Retina (tissue), 1 donor: ENCODE measurements at regions not wholly inside any gene's neighbourhood (a gene's known extent, or its start where the extent isn't known, plus 50 kb on each side); places are given as distances from the start of the nearest gene placed in this dataset.
"Not testable (repeated sequence)": the region's sequence is repeated elsewhere in the genome, so short reads cannot be mapped to it uniquely, and the experiment has no call there.

Experiments used
- DNase-seq: peaks from one replicate; pipeline ENCODE4 v3.0.0-alpha.2; 2016

DNA sequence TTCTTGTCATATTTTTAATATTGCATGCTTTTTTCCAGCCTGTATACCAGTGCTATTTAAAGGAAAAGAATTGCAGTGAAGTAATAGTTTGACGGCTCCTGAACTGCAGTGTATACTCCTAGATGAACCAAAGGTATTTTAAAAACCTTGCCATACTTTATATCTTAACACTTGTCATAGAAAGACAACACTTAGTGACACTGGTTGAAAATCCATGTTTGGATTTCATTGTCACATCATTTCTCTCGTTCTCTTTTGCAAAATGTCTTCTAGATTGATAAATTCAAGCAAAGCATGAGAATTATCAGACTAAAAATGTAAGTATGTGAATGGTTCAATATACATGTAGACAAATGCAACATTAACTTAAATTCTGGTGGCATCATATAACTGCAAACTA is 1293.9 kb downstream of the PCDH9 start:
- no peak for DNase-seq

DNA sequence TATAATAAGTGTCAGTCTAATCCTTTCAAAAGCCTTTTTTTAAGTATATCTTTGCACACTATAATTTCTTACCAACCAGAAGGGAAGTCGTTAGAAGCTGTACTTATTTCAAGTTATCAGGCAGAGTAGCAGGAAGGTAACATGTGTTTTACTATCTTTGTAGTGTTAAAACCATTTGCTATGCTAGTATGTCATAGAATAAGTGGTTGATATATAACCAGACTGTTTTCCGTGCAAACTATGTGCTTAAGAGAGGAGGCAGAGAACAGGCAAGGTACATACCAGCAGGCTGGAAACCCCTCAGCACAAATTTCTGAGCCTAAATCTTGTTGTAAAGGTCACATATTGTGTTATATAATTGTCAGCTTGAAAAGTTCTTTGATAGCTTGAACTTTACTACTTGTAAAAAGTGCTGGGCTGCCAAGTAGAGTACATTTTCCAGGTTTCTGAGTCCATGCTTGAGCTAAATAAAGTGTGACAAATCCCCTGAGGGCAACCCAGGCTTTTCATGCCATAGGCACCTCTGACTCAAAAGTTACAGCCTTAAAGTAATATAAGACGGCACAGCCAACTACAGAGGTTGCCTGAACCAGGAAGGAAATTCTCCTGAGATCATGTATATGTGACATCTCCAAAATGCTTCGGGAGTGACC is 1297.4 kb downstream of the PCDH9 start:
- DNase-seq, result peak; percentile 55

DNA sequence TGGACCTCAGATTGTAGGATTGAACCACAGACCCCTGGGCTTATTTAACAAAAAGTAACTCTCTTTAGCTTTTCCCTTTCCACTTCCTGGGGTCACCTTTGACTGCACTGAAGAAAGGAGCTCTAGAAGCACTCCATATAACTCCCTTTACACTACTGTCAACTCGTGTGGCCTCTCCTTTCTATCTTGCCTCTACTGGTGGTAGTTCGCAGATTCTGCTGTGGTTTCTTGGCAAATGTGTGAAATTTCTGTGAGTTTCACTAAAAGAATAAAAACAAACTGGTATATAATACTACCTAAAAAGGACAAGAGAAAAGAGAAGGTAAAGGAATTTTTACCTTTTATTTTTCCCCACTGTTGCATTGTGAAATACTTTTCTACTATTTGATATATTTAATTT is 1298.1 kb downstream of the PCDH9 start:
- DNase-seq, result no peak

DNA sequence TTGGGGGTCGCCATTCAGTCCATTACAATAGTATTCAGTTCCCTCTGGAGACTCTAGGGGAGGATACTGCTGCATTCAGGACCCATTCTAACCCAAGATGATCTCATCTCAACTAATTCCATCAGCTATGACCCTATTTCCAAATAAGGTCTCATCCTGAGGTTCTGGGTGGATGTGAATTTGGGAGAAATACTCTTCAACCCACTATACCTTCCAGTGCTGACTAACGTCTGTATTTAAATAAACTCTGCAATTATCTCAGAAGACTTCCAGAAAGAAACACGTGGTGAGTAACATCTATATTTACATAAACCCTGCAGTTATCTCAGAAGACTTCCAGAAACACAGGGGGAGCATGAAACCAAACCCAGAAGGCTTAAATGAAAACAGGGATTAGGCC is 1300.7 kb downstream of the PCDH9 start:
- DNase-seq, result no peak

DNA sequence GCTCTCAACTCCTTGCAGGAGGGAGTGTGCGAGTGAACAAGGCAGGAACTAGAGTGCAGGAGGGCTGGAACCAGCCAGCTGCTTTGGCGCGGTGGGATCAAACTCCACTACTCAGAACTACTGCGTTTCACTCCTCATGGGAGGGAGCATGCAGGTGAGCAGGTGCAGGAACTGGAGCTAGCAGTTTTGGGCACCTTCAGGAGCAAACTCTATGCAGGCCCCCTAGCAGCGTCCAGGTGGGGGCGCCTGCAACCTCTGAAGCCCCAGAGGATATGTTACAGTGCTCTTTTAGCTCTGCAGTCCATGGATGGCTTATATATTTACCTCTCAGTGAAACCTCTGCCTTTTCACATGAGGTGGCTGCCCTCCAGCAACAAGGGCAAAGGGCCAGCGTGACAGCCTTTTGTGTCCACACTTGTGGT is 1303.4 kb downstream of the PCDH9 start:
- DNase-seq, result peak; percentile 17

DNA sequence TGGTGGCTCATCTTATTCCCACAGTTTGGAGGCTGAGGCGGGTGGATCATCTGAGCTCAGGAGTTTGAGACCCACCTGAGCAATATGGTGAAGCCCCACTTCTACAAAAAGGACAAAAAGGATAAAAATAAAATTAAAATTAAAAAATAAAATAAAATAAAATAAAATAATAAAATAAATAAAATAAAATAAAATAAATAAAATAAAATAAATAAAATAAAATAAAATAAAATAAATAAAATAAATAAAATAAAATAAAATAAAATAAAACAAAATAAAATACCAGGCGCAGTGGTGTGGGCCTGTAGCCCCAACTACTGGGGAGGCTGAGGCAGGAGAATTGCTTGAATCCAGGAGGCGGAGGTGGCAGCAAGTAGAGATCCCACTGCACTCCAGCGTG is 1307.3 kb downstream of the PCDH9 start:
- not testable (repeated sequence) for DNase-seq

DNA sequence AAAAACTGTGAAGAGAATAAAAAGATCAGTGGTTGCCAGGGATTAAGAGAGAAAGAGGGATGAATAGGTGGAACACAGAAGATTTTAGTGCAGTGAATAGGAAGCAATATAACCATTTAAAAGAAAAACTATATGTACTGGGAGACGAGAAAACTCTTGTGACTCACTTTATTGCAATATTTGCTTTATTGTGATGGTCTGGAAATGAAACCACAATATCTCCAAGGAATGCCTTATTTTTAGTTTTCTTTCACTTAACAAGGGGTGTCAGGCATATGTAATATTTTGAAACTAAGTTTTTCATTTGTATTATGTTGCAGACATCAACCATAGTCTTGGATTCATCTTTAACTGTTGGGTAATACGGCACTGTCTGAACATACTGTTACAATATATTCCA is 1308.2 kb downstream of the PCDH9 start:
- no peak for DNase-seq

DNA sequence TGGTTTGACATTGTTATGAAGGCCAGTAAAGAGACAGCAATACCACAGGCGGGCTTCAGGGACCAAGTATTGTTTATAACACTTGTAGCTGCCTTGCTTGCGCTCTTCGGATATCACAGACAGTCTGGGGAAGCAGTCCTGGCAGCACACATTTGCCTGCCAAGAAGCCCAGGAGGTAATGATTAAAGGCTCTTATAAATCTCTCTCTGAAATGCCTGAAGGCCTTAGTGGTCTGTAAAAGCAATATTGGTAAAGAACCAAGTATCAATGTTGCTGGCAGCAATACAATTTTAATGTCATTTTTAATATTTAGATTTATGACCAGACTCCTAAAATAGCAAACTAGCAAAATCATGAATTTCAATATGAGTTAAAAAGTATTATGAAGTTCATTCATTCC is 1312.4 kb downstream of the PCDH9 start:
- no peak for DNase-seq

DNA sequence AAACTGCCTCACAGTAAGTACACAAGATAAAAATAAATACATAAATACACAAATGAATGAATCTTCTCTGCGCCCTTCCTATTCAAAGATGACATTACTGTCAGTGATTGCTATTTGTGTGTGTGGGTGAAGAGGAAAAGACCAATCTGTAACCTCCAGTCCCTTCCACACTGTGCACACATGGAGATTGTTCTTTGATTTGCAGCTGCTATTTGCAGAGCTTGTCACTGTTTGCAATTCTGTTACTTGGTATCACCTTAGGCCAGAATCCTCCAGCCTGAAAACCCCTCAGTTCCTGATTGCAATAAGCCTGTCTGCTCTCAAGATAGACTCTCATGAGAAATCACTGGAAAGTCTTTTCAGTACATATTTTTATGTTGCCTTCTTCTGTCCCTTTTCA is 1314.9 kb downstream of the PCDH9 start:
- DNase-seq, result no peak

DNA sequence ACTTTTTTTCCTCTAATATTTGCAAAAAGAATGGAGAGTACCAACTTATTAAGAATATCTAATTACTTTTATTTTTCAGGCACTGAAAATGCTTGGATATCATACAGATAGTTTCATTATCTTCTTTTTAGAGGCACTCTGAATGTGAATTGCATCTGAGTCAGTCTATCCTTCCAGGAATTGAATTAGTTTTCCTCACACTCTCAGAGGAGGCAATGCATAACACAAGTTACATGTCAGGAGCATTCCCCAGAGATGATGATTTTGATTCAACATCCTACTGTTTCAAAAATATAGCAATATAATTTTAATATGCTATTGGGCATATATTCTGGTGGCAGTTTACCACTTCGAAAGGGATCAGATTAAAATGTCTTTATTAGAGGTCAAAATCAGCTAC is 1315.4 kb downstream of the PCDH9 start:
- DNase-seq, result no peak

DNA sequence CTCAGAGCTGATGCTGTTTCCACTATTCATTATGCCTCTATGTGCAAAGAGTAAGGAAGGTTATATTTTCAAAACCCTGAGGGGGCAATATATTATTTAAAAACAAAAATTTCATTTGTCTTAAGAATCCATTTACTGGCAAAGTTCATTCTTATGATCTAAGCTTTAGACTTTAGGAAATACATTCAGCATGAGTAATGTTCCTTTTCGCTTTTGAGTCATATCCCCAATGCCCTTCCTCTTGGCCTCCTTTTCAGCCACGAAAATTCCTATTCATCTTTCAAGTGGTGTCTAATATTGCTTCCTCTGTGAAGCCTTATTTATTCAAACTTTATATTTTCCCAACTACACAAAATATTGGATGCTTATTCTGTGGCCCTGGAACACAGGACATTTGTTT is 1317.0 kb downstream of the PCDH9 start:
- DNase-seq, result no peak

DNA sequence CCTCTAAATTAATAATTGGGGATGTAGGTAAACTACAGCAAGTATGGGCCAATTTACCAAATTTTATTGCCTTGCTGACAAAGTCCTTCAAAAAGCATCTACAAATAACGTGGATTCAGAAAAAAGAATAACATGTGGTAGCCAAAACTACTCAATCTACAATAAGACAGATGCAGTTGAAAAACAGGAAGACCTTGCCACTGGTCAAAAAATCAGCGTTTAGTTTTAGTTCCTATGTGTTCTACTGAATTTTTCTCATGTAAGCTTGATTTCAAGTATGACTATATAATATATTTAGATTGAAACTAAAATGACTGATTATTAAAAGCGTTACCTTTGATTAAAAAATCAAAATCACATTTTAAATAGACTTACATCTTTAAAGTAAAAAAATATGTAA is 1317.6 kb downstream of the PCDH9 start:
- no peak for DNase-seq

DNA sequence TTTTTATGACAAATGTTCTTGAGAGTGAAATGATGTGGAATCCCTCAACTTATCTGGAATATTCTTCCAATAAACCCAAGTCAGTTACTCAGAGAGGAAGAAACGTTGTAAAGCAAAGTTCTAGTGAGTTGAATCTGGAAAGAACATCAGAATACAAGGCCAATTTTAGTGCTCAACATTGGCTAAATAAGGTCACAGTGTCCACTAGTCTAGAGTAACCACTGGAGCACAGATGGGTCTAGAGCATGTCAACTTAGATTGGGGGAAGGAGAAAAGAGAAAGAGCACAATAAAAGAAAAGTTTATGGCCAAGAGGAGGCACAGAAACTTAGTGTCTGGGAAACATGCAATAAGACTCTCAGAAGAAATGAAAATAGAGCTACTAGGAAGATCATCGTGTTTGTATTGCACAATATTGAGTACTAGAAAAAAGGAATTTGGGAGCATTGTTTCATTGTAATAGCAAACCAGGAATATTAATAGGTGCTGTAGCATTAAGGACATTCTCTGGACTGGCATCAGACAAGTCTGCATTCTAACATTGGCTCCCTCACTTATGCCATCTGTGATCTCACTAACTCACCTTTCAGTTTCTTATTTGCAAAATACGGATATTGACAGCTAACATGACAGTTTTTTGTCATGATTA is 1318.5 kb downstream of the PCDH9 start:
- DNase-seq, result no peak

DNA sequence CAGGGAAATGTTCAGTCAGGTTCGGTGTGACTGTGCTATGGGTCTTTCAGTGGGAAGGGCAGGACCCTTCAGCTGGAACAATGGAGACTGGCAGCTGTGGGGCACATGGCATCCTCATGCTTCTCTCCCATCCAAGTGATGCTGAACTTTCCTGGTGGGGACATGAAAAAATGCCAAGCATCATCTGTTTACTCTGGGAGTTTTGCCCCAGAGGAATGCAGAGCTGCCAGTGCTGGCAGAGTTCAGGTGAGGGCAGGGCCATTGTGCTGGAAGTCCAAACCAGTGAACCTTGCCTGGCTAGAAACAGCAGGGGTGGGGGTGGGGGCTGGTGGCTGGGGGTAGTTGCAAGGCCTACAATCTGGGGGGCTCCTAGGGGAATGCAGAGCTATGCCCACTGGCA is 1320.6 kb downstream of the PCDH9 start:
- DNase-seq, result no peak

DNA sequence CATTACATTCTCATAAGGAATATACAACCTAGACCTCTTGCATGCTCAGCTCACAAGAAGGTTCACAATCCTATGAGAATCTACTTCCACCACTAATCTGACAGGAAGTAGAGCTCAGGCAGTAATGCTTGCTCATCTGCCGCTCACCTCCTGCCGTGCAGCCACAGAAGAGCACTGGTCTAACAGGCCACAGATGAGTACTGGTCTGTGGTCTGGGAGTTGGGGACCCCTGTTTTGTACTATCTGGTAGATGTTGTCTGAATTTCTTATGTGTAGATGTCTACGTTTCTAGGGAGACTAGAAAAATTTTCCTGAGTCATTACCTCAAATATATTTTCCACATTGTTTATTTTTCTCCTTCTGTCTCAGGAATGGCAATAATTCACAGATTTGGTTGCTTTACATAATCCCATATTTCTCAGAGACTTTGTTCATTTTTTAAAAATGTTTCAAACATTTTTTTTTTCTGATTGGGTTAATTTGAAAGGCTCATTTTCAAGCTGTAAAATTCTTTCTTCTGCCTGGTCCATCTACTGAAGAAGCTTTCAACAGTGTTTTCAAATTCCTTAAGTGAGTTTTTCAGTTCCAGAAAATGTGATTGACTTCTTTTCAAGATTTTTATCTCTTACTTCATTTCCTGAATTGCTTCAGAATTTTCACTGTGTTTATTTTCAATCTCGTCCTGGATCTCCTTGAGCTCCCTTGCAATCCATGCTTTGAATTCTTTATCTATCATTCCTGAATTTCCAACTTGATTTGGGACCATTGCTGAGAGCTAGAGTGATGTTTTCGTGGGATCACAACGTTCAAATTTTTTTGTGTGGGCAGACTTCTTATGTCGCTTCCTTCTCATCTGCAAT is 1322.2 kb downstream of the PCDH9 start:
- no peak for DNase-seq

DNA sequence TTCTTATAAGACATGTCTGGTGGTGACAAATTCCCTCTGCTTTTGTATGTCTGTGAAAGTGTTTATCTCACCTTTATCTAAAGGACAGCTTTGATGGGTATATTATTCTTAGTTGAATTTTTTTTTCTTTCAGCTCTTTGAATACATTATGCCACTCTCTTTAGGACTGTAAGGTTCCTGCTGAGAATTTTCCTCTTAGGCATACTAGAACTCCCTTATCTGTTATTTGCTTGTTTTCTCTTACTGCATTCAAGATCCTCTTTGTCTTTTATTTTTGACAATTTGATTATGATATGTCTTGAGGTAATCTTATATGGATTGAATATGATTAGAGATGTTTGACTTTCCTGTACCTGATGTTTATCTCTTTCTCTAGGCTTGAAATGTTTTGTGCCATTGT is 1328.4 kb downstream of the PCDH9 start:
- no peak for DNase-seq

DNA sequence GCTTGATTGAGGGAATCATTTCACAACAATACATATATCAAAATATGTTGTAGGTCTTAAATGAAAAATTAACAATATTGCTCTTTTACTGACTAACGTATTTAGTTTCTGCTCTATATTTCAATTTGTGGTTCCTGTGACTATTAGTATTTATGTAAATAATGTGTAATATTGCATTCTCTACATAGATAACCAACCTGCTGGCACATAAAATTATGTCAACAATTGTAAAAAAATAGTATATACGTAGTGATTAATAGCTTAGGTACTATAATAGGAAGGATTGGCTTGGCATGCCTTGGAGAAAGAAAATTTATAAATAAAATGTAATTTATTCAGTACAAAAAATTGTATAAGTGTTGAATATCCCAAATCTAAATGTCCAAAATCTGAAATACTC is 1336.1 kb downstream of the PCDH9 start:
- no peak for DNase-seq

DNA sequence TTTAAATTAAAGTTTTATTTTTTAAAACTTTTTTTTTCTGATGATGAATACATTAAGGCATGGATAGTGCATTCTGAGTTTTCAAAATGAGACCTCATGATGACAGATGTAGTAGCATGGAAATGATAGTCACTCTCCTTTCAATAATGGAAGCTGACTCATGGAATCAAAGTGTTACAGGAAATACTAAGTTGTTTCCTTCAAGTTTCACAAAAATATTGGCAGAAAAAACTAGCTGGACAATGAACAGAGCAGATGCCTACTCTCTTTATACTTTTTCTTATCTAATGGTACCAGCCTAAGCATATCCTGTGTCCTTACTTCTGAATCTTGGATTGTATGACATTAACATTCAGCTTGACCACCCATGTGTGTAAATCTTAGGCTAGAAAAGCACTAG is 1337.3 kb downstream of the PCDH9 start:
- no peak for DNase-seq

DNA sequence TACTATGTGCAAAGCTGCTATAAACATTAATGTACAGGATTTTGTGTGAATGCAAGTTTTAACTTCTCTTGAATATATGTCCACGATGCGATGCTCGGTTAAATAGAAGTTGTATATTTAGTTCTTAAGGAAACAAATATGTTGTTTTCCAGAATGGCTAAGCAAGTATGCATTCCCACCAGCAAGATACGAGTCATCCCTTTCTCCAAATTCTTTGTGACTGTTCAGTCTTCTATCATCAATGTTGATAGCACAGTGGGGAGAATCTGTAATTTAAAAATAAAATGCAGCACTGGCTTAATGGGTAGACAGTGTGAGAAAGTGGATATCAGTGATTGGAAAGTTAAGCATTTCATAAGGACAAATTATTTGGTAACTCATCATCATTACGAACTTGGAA is 1340.8 kb downstream of the PCDH9 start:
- DNase-seq, result no peak

DNA sequence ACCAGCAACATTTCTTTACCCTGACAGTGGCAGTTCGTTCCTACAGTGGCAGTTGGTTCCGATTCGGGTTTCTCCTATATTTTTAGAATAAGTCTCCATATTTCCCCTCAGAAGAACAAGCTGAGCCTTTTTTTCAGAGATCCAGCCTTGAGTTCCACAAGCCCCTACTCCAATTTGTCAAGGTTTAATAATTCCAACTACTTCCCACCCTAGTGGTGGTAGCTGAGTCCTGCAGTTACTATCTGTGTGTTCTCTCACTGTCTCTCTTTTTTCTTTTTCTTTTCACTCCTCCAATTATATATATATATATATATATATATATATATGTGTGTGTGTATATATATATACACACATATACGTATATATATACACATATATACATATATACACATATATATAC is 1347.3 kb downstream of the PCDH9 start:
- no peak for DNase-seq

DNA sequence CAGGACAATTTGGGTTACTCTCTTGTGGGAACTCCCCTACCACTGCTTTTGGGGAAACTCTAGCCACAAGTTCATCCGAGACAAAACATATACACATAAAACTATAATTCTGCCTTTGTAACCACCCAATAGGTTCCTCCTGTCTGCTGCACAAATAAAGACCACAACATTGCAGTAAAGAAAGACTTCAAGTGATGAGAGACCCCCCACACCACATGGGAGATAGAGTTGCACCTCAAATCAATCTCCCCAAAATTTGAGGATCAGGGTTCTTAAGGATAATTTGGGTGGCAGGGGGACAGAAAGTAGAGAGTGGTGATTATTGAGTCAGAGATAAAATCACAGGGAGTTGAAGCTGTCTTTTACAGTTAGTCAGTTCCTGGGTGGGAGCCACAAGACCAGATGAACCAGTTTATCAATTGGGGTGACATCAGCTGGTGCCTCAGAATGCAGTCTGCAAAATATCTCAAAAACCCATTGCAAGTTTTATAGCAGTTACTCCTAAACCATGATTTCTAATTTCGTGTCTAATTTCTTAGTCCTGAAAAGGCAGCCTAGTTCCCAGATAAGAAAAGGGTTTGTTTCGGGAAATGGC is 1348.5 kb downstream of the PCDH9 start:
- no peak for DNase-seq

DNA sequence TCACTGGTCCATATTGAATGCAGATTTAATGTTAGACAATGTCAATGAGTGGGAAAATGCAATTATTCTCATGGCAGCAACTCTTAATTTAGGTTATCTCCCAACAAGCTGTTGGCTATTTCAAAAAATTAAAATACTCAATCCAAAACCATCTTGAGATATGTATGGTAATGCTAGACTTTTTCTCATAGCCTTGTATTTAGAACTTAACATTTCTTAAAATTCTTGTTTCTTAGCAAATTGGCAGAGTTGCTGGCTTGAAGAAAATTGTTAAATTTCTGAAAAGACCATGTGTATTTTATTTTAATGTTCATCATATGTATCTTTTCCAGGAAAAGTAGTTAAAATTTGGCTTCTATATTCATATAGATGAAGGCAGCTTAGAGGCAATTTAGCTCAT is 1355.1 kb downstream of the PCDH9 start:
- no peak for DNase-seq

DNA sequence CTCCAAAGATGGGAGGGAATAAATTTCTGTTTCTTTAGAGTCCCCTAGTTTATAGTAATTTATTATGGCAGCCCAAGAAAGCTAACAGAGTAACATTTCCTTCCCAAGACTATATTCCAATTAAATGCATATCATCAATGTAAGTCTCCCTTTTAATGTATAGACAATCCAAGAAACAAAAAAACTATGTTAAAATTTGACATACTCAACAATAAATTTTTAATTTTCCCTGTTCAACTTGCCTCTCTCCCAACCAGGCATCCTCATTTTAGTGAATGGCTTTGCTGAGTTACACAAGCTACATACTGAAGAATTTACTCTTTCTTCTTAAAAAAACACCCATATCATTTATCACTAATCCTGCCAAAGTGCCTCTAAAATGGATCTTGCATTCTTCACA is 1357.7 kb downstream of the PCDH9 start:
- DNase-seq, result no peak

DNA sequence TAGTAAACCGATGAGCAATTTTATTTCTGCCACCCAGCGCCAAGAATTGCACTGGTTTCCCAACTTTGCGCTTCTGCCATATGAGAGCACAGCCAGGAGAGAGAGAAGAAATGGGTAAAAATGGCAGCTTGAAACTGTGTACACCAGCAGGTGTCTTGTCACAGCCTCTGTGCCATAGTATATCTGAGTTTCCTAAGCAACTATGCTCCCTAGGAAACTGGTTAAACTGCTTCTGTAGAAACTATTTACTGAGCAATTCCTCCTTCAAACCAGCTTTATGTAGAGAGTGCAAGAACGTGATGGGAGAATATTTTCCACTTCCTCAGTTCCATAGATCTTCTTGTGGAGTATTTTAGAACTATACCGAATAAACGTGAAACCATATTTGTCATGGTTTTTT is 1361.3 kb downstream of the PCDH9 start:
- no peak for DNase-seq
